CD14-positive monocyte (primary cell): ENCODE measurements at regions not wholly inside any gene's neighbourhood (a gene's known extent, or its start where the extent isn't known, plus 50 kb on each side); places are given as distances from the start of the nearest gene placed in this dataset.
"Not testable (repeated sequence)": the region's sequence is repeated elsewhere in the genome, so short reads cannot be mapped to it uniquely, and the experiment has no call there.

Experiments used
- DNase-seq, 3 donors: peaks; one replicate each; pipeline ENCODE4 v3.0.0-alpha.2; 2011 to 2022
- H2AFZ ChIP-seq: 2 replicates; pipeline ENCODE4 v1.6.0; 2012; ENCODE audit warnings: mild to moderate bottlenecking, low read depth, low read length, inconsistent platforms; ENCODE audit not compliant: insufficient read depth, poor library complexity, severe bottlenecking
- H3K27ac ChIP-seq, 2 donors: 1 replicate in 1 of 2; 2 replicates in 1 of 2; pipeline ENCODE4 v1.5.1; 2012 to 2013; ENCODE audit warnings: low read length in 2 of 2, control low read depth in 1 of 2, inconsistent platforms in 1 of 2, low read depth in 1 of 2, mild to moderate bottlenecking in 1 of 2
- H3K27me3 ChIP-seq, 2 donors: one replicate each; pipeline versions ENCODE4 v1.6.0 to v1.6.1; 2011 to 2013; ENCODE audit warnings: low read length in 2 of 2; ENCODE audit not compliant: control insufficient read depth in 2 of 2, insufficient read depth in 2 of 2
- H3K36me3 ChIP-seq, 2 donors: replicated peaks in 1 of 2; 1 replicate in 1 of 2; 2 replicates in 1 of 2; pipeline versions ENCODE4 v1.5.1 to v1.6.1; 2012 to 2013; ENCODE audit warnings: low read length in 2 of 2, control low read depth in 1 of 2, inconsistent platforms in 1 of 2, mild to moderate bottlenecking in 1 of 2; ENCODE audit not compliant: insufficient read depth in 2 of 2, control insufficient read depth in 1 of 2
- H3K4me1 ChIP-seq, 2 donors: 1 replicate in 1 of 2; 2 replicates in 1 of 2; pipeline versions ENCODE4 v1.5.1 to v1.6.1; 2012 to 2013; ENCODE audit warnings: low read length in 2 of 2, control low read depth in 1 of 2, inconsistent platforms in 1 of 2, mild to moderate bottlenecking in 1 of 2, moderate library complexity in 1 of 2; ENCODE audit not compliant: insufficient read depth in 2 of 2, control insufficient read depth in 1 of 2
- H3K4me2 ChIP-seq: replicated peaks from 2 replicates; pipeline ENCODE3; 2012; ENCODE audit warnings: low read length, moderate library complexity, mild to moderate bottlenecking; ENCODE audit not compliant: poor library complexity, severe bottlenecking; ENCODE audit errors: extremely low read depth
- H3K4me3 ChIP-seq, 3 experiments: fragments of 200-600 bp in 1 of 3; sonication (generic) in 1 of 3; replicated peaks in 1 of 3; 1 replicate in 2 of 3; 2 replicates in 1 of 3; pipeline ENCODE4 v1.5.1; 2011 to 2013; ENCODE audit warnings: low read length in 3 of 3, mild to moderate bottlenecking in 3 of 3, control low read depth in 2 of 3, low read depth in 2 of 3, inconsistent platforms in 1 of 3, moderate library complexity in 1 of 3
- H3K79me2 ChIP-seq: 2 replicates; pipeline ENCODE4 v1.6.0; 2012; ENCODE audit warnings: mild to moderate bottlenecking, control low read depth, inconsistent platforms, low read length, moderate library complexity; ENCODE audit not compliant: insufficient read depth
- H3K9ac ChIP-seq: 2 replicates; pipeline ENCODE4 v1.6.0; 2017; ENCODE audit warnings: low read length, mild to moderate bottlenecking; ENCODE audit not compliant: insufficient read depth, poor library complexity, severe bottlenecking
- H3K9me3 ChIP-seq, 2 donors: replicated peaks in 1 of 2; 1 replicate in 1 of 2; 2 replicates in 1 of 2; pipeline versions ENCODE4 v1.5.1 to v1.6.1; 2012 to 2013; ENCODE audit warnings: low read length in 2 of 2, control low read depth in 1 of 2; ENCODE audit not compliant: control insufficient read depth in 1 of 2, insufficient read depth in 1 of 2
- H4K20me1 ChIP-seq: 2 replicates; pipeline ENCODE4 v1.6.0; 2012; ENCODE audit warnings: mild to moderate bottlenecking, low read length, control low read depth, moderate library complexity; ENCODE audit not compliant: insufficient read depth
- H3K27ac Mint-ChIP-seq, 7 donors: one replicate each; pipeline ENCODE4 v1.8.0; 2020; ENCODE audit warnings: mild to moderate bottlenecking in 7 of 7, mixed read lengths in 7 of 7, moderate library complexity in 6 of 7, inconsistent platforms in 2 of 7
- H3K27me3 Mint-ChIP-seq, 3 donors: one replicate each; pipeline ENCODE4 v1.8.0; 2021 to 2022; ENCODE audit warnings: low read depth in 3 of 3, mild to moderate bottlenecking in 3 of 3, mixed read lengths in 3 of 3, moderate library complexity in 3 of 3, inconsistent platforms in 1 of 3
- H3K36me3 Mint-ChIP-seq, 2 donors: one replicate each; pipeline ENCODE4 v1.8.0; 2020; ENCODE audit warnings: mixed read lengths in 2 of 2, inconsistent platforms in 1 of 2, mild to moderate bottlenecking in 1 of 2
- H3K4me1 Mint-ChIP-seq: one replicate; pipeline ENCODE4 v1.8.0; 2020; ENCODE audit warnings: mild to moderate bottlenecking, mixed read lengths
- H3K4me3 Mint-ChIP-seq, 2 donors: one replicate each; pipeline ENCODE4 v1.8.0; 2020; ENCODE audit warnings: mild to moderate bottlenecking in 2 of 2, mixed read lengths in 2 of 2, moderate library complexity in 1 of 2
- H3K9me3 Mint-ChIP-seq, 7 donors: one replicate each; pipeline ENCODE4 v1.8.0; 2020 to 2022; ENCODE audit warnings: mixed read lengths in 7 of 7, mild to moderate bottlenecking in 6 of 7, moderate library complexity in 6 of 7, inconsistent platforms in 2 of 7
- WGBS: methylation state at CpG from one replicate; pipeline ENCODE4 v1.1.5; 2013; ENCODE audit warnings: missing lambda C conversion rate; ENCODE audit not compliant: insufficient coverage; 5-methylcytosine and 5-hydroxymethylcytosine counted together
- intact Hi-C, 2 donors: fragments of 100-400 bp; cut with micrococcal nuclease; formaldehyde crosslinking; loops; one replicate each; pipeline versions ENCODE4 v1.15.0 to v1.15.1; 2023
- TF ChIP-seq, protein P1 (sequence below): fragments of 200-600 bp; IDR thresholded peaks from one replicate; pipeline ENCODE4 v1.8.0; 2022; ENCODE audit warnings: antibody characterized with exemption, mild to moderate bottlenecking

DNA sequence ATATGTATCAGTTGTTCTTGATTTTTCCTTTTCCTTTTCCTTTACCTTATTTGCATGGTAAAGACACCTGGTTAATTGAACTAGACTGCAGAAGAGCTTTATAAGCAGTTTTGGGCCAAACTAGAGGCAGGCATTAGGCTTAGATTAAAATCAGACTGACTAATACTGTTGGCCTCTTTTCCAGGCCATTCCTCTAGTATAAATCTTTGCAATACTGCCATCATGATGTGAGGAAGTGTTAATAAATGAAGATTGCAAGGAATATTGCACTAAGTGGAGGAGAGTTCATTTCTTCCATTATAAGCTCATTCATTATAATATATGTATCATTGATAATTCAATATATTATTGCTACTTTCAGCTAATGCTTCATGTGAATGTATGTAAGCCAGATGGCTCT is 163.8 kb downstream of the MMUT start:
- H3K9me3 ChIP-seq = peaks cover 0 to 8% of the 10 kb centered on the region in 2 donors
- H3K9ac ChIP-seq = no peak overlapping the region
- Mint-ChIP-seq H3K36me3 (no peaks in the 10 kb centered on the region), H3K4me1 (no peaks in the 10 kb centered on the region), H3K9me3 (peaks cover 0 to 13% (median 2%) of the 10 kb centered on the region in 7 donors), H3K27me3 (no peaks in the 10 kb centered on the region), H3K27ac (no peak overlapping the region), H3K4me3 (no peak overlapping the region)
- H4K20me1 ChIP-seq = no peaks in the 10 kb centered on the region
- no peak overlapping the region for H3K27ac ChIP-seq
- DNase-seq = no peak
- H3K4me3 ChIP-seq = no peak overlapping the region
- no peak overlapping the region for H3K4me2 ChIP-seq
- TF ChIP-seq, protein P1, sequence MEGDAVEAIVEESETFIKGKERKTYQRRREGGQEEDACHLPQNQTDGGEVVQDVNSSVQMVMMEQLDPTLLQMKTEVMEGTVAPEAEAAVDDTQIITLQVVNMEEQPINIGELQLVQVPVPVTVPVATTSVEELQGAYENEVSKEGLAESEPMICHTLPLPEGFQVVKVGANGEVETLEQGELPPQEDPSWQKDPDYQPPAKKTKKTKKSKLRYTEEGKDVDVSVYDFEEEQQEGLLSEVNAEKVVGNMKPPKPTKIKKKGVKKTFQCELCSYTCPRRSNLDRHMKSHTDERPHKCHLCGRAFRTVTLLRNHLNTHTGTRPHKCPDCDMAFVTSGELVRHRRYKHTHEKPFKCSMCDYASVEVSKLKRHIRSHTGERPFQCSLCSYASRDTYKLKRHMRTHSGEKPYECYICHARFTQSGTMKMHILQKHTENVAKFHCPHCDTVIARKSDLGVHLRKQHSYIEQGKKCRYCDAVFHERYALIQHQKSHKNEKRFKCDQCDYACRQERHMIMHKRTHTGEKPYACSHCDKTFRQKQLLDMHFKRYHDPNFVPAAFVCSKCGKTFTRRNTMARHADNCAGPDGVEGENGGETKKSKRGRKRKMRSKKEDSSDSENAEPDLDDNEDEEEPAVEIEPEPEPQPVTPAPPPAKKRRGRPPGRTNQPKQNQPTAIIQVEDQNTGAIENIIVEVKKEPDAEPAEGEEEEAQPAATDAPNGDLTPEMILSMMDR = no peak
- intact Hi-C loops = no loop called here
- H3K36me3 ChIP-seq = no peaks in the 10 kb centered on the region
- H3K4me1 ChIP-seq = no peaks in the 10 kb centered on the region
- no peak overlapping the region for H2AFZ ChIP-seq
- H3K27me3 ChIP-seq = no peaks in the 10 kb centered on the region
- H3K79me2 ChIP-seq = no peaks in the 10 kb centered on the region

DNA sequence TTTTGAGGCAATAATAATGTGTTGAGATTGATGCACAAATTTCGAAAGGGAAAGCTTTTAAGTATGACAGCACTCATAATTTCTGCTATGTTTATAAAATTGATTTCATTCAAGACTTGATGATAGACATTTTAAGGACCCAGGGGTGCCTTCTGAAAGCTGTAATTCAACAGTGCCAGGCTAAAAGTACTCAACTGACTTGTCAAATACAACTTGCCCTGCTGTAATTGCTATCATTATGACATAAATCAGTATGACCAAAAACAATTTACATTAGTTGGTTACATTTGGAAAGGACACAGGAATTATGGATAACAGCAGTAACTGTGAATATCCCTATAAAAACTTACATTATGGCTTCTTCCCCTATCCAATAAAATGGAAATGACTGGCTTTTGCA is 178.9 kb downstream of the MMUT start:
- peaks cover 0 to 3% (median 0%) of the 10 kb centered on the region in 7 donors for H3K9me3 Mint-ChIP-seq
- Histone ChIP-seq H3K9ac (no peak overlapping the region), H3K79me2 (no peaks in the 10 kb centered on the region), H3K4me3 (no peak overlapping the region), H3K27me3 (no peaks in the 10 kb centered on the region), H3K27ac (no peak overlapping the region), H3K36me3 (no peaks in the 10 kb centered on the region), H3K4me1 (no peaks in the 10 kb centered on the region), H2AFZ (no peak overlapping the region), H3K9me3 (no peaks in the 10 kb centered on the region), H3K4me2 (no peak overlapping the region), H4K20me1 (no peaks in the 10 kb centered on the region)
- DNase-seq = no peak
- TF ChIP-seq, protein P1 = no peak
- H3K27me3 Mint-ChIP-seq = no peaks in the 10 kb centered on the region
- no peak overlapping the region for H3K4me3 Mint-ChIP-seq
- H3K36me3 Mint-ChIP-seq = no peaks in the 10 kb centered on the region
- no CpG with 5 or more reads among the region's 1 CpG for WGBS
- intact Hi-C loops = no loop called here
- H3K27ac Mint-ChIP-seq = no peak overlapping the region
- no peaks in the 10 kb centered on the region for H3K4me1 Mint-ChIP-seq

DNA sequence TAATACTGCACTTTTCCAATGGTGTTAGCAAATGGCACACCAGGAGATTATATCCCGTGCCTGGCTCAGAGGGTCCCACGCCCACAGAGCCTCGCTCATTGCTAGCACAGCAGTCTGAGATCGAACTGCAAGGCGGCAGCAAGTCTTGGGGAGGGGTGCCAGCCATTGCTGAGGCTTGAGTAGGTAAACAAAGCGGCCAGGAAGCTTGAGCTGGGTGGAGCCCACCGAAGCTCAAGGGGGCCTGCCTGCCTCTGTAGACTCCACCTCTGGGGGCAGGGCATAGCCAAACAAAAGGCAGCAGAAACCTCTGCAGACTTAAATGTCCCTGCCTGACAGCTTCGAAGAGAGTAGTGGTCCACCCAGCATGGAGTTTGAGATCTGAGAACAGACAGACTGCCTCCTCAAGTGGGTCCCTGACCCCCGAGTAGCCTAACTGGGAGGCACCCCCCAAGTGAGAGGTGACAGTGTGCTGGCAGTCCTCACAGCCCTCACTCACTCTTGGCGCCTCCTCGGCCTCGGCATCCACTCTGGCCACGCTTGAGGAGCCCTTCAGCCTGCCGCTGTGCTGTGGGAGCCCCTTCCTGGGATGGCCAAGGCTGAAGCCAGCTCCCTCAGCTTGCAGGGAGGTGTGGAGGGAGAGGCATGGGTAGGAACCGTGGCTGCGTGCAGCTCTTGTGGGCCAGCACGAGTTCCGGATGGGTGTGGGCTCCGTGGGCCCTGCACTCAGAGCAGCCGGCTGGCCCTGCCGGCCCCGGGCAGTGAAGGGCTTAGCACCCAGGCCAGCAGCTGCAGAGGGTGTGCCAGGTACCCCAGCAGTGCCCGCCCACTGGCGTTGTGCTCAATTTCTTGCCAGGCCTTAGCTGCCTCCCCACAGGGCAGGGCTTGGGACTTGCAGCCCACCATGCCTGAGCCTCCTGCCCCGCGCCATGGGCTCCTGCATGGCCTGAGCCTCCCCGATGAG is 188.0 kb downstream of the MMUT start:
- H3K4me1 Mint-ChIP-seq, H3K36me3 ChIP-seq, H3K4me3 Mint-ChIP-seq, H3K27me3 ChIP-seq, H3K36me3 Mint-ChIP-seq, H2AFZ ChIP-seq, DNase-seq, H3K4me2 ChIP-seq, H4K20me1 ChIP-seq, H3K9ac ChIP-seq, H3K27ac Mint-ChIP-seq, H3K79me2 ChIP-seq, H3K27me3 Mint-ChIP-seq, H3K4me1 ChIP-seq, intact Hi-C loops, H3K27ac ChIP-seq, H3K4me3 ChIP-seq: not testable (repeated sequence)
- H3K9me3 Mint-ChIP-seq = peaks cover 12 to 30% (median 21%) of the 10 kb centered on the region in 7 donors
- 89% methylated on average over 24 of the region's 27 CpGs for WGBS
- H3K9me3 ChIP-seq = peaks cover 14 to 19% of the 10 kb centered on the region in 2 donors
